ENCODE measurements at regions not wholly inside any gene's neighbourhood (a gene's known extent, or its start where the extent isn't known, plus 50 kb on each side); places are given as distances from the start of the nearest gene placed in this dataset.
A peak's percentile ranks its signal among the peaks of the same experiment; 100 is the strongest.
"Not testable (repeated sequence)": the region's sequence is repeated elsewhere in the genome, so short reads cannot be mapped to it uniquely, and the experiment has no call there.

GRCh38 chr1:148357037-148357436 is 126.1 kb downstream of the PPIAL4G start:
- no peak for DNase-seq (ENCODE audit: low spot score)

GRCh38 chr1:148355976-148356375 is 127.1 kb downstream of the PPIAL4G start:
- DNase-seq (ENCODE audit: low spot score) = no peak

- no peak for DNase-seq (ENCODE audit: low spot score)
Measured at GRCh38 chr1:148354913-148355308, 128.2 kb downstream of the PPIAL4G start.

GRCh38 chr1:148354284-148354912 is 128.7 kb downstream of the PPIAL4G start:
- no peak for DNase-seq (ENCODE audit: low spot score)

DNA sequence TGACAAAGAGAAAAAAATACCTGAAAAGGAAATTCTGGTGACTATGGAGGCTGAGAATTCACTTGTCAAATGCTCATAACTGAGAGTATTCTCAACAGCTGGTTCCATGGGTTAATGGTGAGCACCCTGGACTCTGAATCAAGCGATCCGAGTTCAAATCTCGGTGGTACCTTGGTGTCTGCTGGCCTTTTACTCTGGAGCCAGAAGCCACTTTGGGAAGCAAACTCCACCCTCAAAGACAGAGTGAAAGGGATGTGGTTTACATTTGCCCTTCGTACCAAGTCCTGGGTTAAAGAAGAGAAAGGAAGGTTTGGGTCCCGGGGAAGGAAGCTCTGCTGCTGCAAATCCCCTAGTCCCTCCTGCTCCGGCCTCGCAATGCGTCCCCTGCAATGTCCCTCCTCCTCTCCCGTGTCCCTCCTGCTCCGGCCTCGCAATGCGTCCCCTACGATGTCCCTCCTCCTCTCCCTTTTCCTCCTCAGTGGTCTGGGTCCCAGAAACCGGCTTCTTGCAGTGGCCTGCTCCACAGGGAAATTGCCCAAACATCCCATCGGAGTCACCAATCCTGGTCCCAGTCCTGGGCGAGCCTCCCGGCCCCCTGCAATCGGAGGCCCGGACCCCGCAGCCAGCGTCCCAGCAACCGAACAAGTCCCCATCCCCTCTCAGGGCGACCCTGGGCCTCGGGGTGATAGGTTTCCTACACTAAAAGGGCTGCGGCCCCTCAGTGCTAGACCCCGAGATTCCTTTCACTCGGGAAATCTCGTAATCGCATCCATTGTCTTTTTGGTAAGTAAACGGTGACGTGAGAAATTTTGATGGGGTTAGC is 129.4 kb downstream of the PPIAL4G start:
- DNase-seq (ENCODE audit: low spot score) = no peak

DNA sequence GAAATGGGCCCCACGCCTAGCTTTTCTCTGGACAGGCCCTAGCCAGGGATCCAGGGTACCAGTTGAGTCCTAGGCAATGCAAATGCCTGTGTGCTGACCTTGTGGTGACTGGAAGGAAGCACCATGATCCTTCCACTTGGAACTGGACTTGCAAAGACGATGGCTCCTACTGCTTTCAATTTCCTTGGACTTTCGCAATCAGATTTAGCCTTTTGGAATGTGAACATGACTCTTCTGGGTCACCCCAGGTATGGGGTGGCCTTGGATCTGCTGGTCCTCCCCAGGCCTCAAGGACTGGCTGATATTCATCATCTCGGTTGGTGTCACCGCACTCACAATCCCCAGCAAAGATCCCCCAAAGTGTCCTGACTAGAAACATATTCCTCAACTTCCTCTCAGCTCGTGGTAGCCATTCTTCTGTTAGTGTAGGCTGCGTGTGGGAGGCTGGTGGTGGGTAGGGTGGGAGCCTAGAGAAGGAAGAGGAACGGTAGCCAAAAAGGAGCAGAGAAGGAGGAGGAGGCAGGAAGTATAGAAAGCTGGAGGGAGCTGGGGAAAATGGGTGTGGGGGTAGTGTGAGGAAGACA is 130.5 kb downstream of the PPIAL4G start:
- DNase-seq (ENCODE audit: low spot score) = no peak

DNA sequence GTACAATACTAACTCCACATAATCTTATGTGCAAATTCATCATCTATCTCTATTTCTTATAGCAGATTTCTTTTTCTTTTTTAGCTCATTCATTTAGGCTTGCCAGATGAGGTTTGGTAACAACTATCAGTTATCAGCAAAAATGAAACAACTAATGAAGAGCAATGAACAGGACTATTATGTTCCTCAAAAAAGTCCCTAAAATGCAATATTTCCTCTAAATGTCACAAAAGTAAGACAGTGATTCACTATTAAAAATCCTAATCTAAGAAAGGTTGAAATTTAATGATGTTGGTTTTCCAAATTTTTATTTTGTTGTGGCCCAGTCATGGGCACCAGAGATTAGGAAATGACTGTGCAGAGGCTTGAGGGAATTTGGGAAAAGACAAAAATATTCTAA is 135.3 kb downstream of the PPIAL4G start:
- no peak for DNase-seq (ENCODE audit: low spot score)

DNA sequence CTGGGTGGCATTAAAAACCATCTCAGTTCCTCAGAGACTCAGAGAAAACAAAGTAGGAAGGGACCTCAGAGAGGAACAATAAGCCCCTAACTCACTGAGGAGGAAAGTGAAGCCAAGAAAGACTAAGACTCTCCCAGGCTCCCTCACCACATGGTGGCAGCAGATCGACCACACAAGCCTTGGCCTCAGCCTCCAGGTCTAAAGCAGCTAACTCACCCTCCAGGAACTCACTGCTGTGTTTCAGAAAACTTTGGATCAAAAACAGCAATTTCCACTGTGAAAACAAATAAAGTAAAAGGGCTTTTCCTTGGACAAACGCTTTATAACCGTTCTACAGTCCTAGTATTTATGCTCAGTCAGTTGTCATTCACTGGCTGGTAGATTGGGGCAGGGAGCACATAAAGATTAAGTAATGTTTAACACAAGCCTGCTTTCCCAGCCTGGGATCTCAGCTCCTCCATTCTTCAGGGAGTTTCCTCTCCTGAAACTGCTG is 137.4 kb downstream of the PPIAL4G start:
- not testable (repeated sequence) for DNase-seq (ENCODE audit: low spot score)

- not testable (repeated sequence) for DNase-seq (ENCODE audit: low spot score)
Measured at GRCh38 chr1:148344651-148345050, 138.5 kb downstream of the PPIAL4G start.

GRCh38 chr1:148341729-148342128 is 141.4 kb downstream of the PPIAL4G start:
- not testable (repeated sequence) for DNase-seq (ENCODE audit: low spot score)

DNA sequence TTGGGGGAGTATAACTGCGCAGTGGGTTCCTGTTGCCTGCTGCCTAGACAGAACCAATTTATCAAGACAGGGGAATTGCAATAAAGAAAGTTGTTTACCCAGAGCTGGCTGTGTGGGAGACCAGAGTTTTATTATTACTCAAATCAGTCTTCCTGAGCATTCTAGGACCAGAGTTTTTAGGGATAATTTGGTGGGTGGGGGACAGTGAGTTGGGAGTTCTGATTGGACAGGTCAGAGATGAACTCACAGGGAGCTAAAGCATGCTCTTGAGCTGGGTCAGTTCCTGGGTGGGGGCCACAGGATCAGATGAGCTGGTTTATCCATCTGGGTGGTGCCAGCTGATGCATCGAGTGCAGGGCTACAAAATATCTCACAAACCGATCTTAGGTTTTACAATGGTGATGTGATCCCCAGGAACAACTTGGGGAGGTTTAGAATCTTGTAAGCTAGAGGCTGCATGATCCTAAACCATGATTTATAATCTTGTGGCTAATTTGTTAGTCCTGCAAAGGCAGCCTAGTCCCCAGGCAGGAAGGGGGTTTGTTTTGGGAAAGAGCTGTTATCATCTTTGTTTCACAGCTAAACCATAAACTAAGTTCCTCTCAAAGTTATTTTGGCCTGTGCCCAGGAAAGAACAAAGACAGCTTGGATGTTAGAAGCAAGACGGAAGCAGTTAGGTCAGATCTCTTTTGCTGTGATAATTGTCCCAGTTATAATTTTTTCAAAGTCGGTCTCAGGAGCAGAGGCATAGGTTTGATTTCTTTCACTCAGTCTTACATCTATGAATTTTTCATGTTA is 146.8 kb downstream of the PPIAL4G start:
- not testable (repeated sequence) for DNase-seq (ENCODE audit: low spot score)

GRCh38 chr1:148334339-148335130 is 148.6 kb downstream of the PPIAL4G start:
- DNase-seq (ENCODE audit: low spot score) = peak; percentile 63

GRCh38 chr1:148333875-148334338 is 149.2 kb downstream of the PPIAL4G start:
- no peak for DNase-seq (ENCODE audit: low spot score)

DNA sequence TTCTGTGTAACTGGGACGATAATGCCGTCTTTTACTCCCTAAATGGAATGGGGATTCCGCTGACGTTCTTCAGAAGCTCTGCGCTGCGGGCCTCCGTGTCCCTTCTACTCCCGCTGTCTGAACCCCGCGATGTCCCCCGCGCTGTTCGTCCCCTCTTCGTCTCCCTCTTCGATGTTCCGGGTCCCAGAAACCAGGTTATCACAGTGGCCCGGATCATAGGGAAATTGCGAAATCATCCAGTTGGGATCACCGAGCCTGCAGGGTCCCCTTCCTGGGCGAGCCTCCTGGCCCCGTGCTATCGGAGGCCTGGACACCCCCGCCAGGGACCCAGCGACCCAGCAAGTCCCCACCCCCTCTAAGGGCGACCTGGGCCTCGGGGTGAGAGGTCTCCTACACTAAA is 154.2 kb downstream of the PPIAL4G start:
- DNase-seq (ENCODE audit: low spot score) = no peak

GRCh38 chr1:148325031-148325430 is 158.1 kb downstream of the PPIAL4G start:
- DNase-seq (ENCODE audit: low spot score) = not testable (repeated sequence)

DNA sequence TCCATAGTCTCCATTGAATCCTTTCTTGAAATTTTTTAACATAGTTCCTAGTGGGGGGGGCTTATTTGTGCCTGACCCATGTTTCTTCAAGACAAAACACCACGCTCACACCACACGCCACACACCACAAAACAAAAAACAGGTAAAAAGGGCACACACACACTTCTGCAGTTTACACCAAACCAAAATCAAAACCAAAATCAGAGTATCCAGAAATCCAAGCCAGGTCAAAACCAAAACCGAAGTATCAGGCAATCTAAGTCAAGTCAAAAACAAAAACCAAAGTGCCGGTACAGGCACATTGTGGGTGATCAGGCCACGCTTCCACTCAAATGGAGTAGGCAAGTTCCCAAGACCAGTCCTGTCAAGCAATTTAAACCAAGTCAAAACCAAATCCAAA is 158.6 kb downstream of the PPIAL4G start:
- DNase-seq (ENCODE audit: low spot score) = not testable (repeated sequence)

GRCh38 chr1:148320079-148320478 is 163.0 kb downstream of the PPIAL4G start:
- DNase-seq (ENCODE audit: low spot score) = not testable (repeated sequence)

DNA sequence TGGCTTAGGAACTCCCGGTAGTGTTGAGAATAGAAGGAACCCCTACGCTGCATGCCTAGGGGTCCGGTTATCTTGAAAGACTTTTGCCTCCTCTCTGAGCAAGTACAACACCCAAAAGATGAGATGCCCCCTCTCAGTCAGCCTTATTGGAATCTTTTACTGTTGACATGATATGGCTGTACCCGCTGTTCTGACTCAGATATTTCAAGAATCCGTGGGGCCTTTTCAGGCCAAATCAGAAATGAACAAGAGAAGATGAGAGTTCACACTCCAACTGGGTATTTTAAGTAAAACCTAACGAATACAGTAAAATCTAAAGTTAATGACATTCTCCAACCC is 164.2 kb downstream of the PPIAL4G start:
- no peak for DNase-seq (ENCODE audit: low spot score)

- no peak for DNase-seq (ENCODE audit: low spot score)
Measured at GRCh38 chr1:148318123-148318903, 164.8 kb downstream of the PPIAL4G start.

GRCh38 chr1:148317288-148317985 is 165.4 kb upstream of the NBPF11 start:
- no peak for DNase-seq (ENCODE audit: low spot score)
